HCT116 (cell line): ENCODE measurements at regions not wholly inside any gene's neighbourhood (a gene's known extent, or its start where the extent isn't known, plus 50 kb on each side); places are given as distances from the start of the nearest gene placed in this dataset.

Experiments
- CTCF ChIP-seq, 3 experiments: fragments of 200-600 bp in 1 of 3; sonication (generic) in 1 of 3; IDR thresholded peaks in 2 of 3; conservative IDR thresholded peaks in 1 of 3; 2 replicates each; pipeline ENCODE4 v1.5.1; 2012 to 2017; ENCODE audit warnings: low read depth in 2 of 3, low read length in 2 of 3, antibody characterized with exemption in 1 of 3, borderline replicate concordance in 1 of 3, control low read depth in 1 of 3, mild to moderate bottlenecking in 1 of 3, mixed read lengths in 1 of 3, mixed run types in 1 of 3, moderate library complexity in 1 of 3; ENCODE audit not compliant: insufficient read depth in 1 of 3
- JUND ChIP-seq: IDR thresholded peaks from 2 replicates; pipeline ENCODE4 v1.6.1; 2012

DNA sequence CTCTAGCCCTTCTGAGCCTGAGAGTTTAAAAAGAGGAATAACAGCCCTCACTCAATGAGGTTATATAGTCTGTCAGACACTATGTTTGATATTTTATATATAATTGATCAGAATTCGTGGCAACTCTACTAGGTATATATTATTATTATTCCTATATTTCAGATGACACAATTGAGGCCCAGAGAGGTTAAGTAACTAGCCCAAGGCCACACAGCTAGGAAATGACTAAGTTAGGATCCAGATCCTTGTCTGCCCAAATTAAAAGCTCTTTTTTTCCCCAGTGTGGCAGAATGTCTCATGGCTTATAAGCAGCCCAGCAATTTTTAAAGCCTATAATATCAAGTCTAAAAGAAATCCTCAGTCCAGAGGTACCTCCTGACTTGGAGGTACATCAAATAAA lies 1119.9 kb upstream of the AUTS2 start:
- TF ChIP-seq JUND: no peak
- TF ChIP-seq CTCF (IDR thresholded peaks at IDR 0.05 in 2 of 3, conservative IDR thresholded peaks at IDR 0.05 in 1 of 3; ENCODE audit: borderline replicate concordance in 1 of 3, insufficient read depth in 1 of 3, low read depth in 2 of 3, low read length in 2 of 3): no peak
